Esophagus muscularis mucosa (tissue), 4 donors: ENCODE measurements at regions not wholly inside any gene's neighbourhood (a gene's known extent, or its start where the extent isn't known, plus 50 kb on each side); places are given as distances from the start of the nearest gene placed in this dataset.

Experiments
- DNase-seq: peaks from one replicate; pipeline ENCODE4 v3.0.0-alpha.2; 2017; ENCODE audit errors: extremely low spot score
- H3K27ac ChIP-seq, 4 donors: fragments of 200-600 bp; sonication (generic); replicated peaks in 1 of 4; 1 replicate in 3 of 4; 2 replicates in 1 of 4; pipeline ENCODE4 v1.5.1; 2016 to 2019; ENCODE audit warnings: mild to moderate bottlenecking in 1 of 4
- H3K27me3 ChIP-seq, 4 donors: fragments of 200-600 bp; sonication (generic); one replicate each; pipeline versions ENCODE4 v1.5.1 to v1.6.0; 2016 to 2019
- H3K36me3 ChIP-seq, 4 donors: fragments of 200-600 bp; sonication (generic); one replicate each; pipeline ENCODE4 v1.5.1; 2016 to 2019
- H3K4me1 ChIP-seq, 4 donors: fragments of 200-600 bp; sonication (generic); one replicate each; pipeline ENCODE4 v1.5.1; 2016 to 2019
- H3K4me3 ChIP-seq, 4 donors: fragments of 200-600 bp; sonication (generic); 1 replicate in 2 of 4; 2 replicates in 2 of 4; pipeline ENCODE4 v1.5.1; 2016 to 2019; ENCODE audit warnings: mild to moderate bottlenecking in 4 of 4, moderate library complexity in 1 of 4
- H3K9me3 ChIP-seq, 4 donors: fragments of 200-600 bp; sonication (generic); 1 replicate in 3 of 4; 2 replicates in 1 of 4; pipeline ENCODE4 v1.5.1; 2016 to 2019
- CTCF ChIP-seq, 3 experiments: fragments of 200-600 bp in 2 of 3; fragments of 450-650 bp in 1 of 3; sonication (generic) in 2 of 3; IDR thresholded peaks; one replicate each; pipeline ENCODE4 v1.5.1; 2017 to 2019; ENCODE audit warnings: antibody characterized with exemption in 3 of 3, mild to moderate bottlenecking in 2 of 3, moderate library complexity in 1 of 3
- EP300 ChIP-seq: sonication (generic); formaldehyde crosslinking; IDR thresholded peaks from one replicate; pipeline ENCODE4 v1.6.1; 2017; ENCODE audit warnings: antibody characterized with exemption
- POLR2A ChIP-seq: fragments of 450-650 bp; IDR thresholded peaks from one replicate; pipeline ENCODE4 v1.6.1; 2017; ENCODE audit warnings: antibody characterized with exemption, moderate library complexity, mild to moderate bottlenecking, low read depth
- POLR2AphosphoS5 ChIP-seq, 2 donors: sonication (generic); formaldehyde crosslinking; IDR thresholded peaks; one replicate each; pipeline ENCODE4 v1.6.1; 2017; ENCODE audit warnings: antibody characterized with exemption in 2 of 2
- WGBS: methylation state at CpG from one replicate; pipeline ENCODE4 v1.1.5; 2018; 5-methylcytosine and 5-hydroxymethylcytosine counted together
- intact Hi-C: fragments of 100-400 bp; cut with DNase I; formaldehyde crosslinking; loops from one replicate; pipeline ENCODE4 v1.15.1; 2023

- H3K9me3 ChIP-seq = no peaks in the 10 kb centered on the region
- no peak overlapping the region for H3K4me3 ChIP-seq
- H3K36me3 ChIP-seq = no peaks in the 10 kb centered on the region
- no peaks in the 10 kb centered on the region for H3K4me1 ChIP-seq
- intact Hi-C loops = no loop called here
- no peaks in the 10 kb centered on the region for H3K27me3 ChIP-seq
- H3K27ac ChIP-seq = no peak overlapping the region
- TF ChIP-seq CTCF (IDR thresholded peaks at IDR 0.05) (no peak), EP300 (no peak), POLR2AphosphoS5 (IDR thresholded peaks at IDR 0.05) (no peak), POLR2A (no peak)
- DNase-seq = no peak
Observed at GRCh38 chr6:67190733-67191132, 1444.3 kb upstream of the ADGRB3 start.

DNA sequence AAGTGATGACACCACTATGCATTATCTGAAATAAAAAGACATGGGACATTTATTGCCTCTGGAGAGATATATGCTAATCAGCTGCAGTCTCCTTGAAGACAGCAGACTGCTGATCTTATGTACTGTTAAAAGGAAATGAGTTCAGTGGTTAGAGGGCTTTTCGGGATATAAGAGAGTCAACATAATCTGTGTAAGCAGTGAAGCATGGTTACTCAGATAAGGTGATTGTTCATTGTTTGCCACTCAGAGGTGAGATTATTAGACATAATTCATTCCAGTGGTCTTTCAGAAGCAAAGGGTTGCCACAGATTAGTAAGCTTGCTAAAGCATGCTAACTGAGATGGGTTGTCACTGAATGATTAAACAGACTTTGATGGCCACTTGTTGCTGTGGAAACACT is 1450.7 kb upstream of the ADGRB3 start:
- DNase-seq = no peak
- TF ChIP-seq POLR2AphosphoS5 (IDR thresholded peaks at IDR 0.05) (no peak), POLR2A (no peak), EP300 (no peak)
- no peak overlapping the region for H3K27ac ChIP-seq
- H3K4me1 ChIP-seq = no peaks in the 10 kb centered on the region
- H3K4me3 ChIP-seq = no peak overlapping the region
- 82% methylated on average over 1 of the region's 1 CpG for WGBS
- intact Hi-C loops = no loop called here
- no peaks in the 10 kb centered on the region for H3K9me3 ChIP-seq
- no peaks in the 10 kb centered on the region for H3K27me3 ChIP-seq
- H3K36me3 ChIP-seq = no peaks in the 10 kb centered on the region

DNA sequence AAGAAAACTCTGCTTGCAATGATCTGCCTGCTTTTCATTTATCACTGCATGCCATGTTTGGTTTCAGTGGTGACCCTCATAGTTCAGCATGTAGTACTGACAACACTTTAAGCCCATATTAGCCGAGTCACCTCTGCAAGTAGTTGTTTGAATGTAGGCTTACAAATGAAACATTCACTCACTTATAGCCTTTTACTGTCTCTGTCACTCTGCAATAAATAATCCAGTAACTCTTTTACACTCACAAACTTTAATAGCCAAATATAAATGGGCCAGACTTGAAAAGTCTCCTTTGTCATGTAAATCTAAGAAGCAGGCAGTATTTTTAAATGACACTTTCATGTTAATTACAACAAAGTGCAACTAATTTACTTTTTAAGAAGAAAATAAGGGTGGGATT is 1460.0 kb upstream of the ADGRB3 start:
- no peak for TF ChIP-seq POLR2A
- no peak for TF ChIP-seq POLR2AphosphoS5 (IDR thresholded peaks at IDR 0.05)
- TF ChIP-seq EP300 = no peak
- TF ChIP-seq CTCF (IDR thresholded peaks at IDR 0.05) = no peak
- no peak overlapping the region for H3K4me3 ChIP-seq
- DNase-seq = no peak
- H3K27ac ChIP-seq = no peak overlapping the region
- H3K36me3 ChIP-seq = no peaks in the 10 kb centered on the region
- WGBS = 22% methylated on average over 1 of the region's 1 CpG
- H3K4me1 ChIP-seq = no peaks in the 10 kb centered on the region
- intact Hi-C loops = no loop called here
- H3K27me3 ChIP-seq = no peaks in the 10 kb centered on the region
- no peaks in the 10 kb centered on the region for H3K9me3 ChIP-seq

GRCh38 chr6:67165606-67166005 is 1458.6 kb upstream of the EYS start:
- peaks cover 0 to 6% (median 0%) of the 10 kb centered on the region in 4 donors for H3K9me3 ChIP-seq
- no peak overlapping the region for H3K4me3 ChIP-seq
- H3K36me3 ChIP-seq = no peaks in the 10 kb centered on the region
- no peak for DNase-seq
- H3K4me1 ChIP-seq = no peaks in the 10 kb centered on the region
- no peak overlapping the region for H3K27ac ChIP-seq
- 83% methylated on average over 1 of the region's 1 CpG for WGBS
- intact Hi-C loops = no loop called here
- TF ChIP-seq POLR2AphosphoS5 (IDR thresholded peaks at IDR 0.05) (no peak), EP300 (no peak), CTCF (IDR thresholded peaks at IDR 0.05) (no peak), POLR2A (no peak)
- H3K27me3 ChIP-seq = no peaks in the 10 kb centered on the region

DNA sequence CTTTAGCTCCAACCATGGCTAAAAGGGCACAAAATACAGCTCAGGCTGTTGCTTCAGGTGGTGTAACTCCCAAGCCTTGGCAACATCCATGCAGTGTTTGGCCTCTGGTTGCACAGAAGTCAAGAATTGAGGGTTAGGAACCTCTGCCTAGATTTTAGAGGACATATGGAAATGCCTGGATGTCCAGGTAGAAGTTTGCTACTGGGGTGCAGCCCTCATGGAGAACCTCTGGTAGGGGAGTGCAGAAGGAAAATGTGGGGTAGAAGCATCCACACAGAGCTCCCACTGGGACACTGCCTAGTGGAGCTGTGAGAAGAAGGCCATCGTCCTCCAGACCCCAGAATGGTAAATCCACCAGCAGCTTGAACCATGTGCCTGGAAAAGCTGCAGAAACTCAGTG is 1453.8 kb upstream of the EYS start:
- TF ChIP-seq POLR2A (no peak), CTCF (IDR thresholded peaks at IDR 0.05) (no peak), POLR2AphosphoS5 (IDR thresholded peaks at IDR 0.05) (no peak), EP300 (no peak)
- Histone ChIP-seq H3K36me3 (no peaks in the 10 kb centered on the region), H3K9me3 (peaks cover 0 to 8% (median 0%) of the 10 kb centered on the region in 4 donors), H3K4me1 (no peaks in the 10 kb centered on the region), H3K4me3 (no peak overlapping the region), H3K27ac (no peak overlapping the region), H3K27me3 (no peaks in the 10 kb centered on the region)
- WGBS = 83% methylated on average over 1 of the region's 1 CpG
- intact Hi-C loops = no loop called here
- no peak for DNase-seq
